ENCODE measurements at regions not wholly inside any gene's neighbourhood (a gene's known extent, or its start where the extent isn't known, plus 50 kb on each side); places are given as distances from the start of the nearest gene placed in this dataset.
"Not testable (repeated sequence)": the region's sequence is repeated elsewhere in the genome, so short reads cannot be mapped to it uniquely, and the experiment has no call there.

DNA sequence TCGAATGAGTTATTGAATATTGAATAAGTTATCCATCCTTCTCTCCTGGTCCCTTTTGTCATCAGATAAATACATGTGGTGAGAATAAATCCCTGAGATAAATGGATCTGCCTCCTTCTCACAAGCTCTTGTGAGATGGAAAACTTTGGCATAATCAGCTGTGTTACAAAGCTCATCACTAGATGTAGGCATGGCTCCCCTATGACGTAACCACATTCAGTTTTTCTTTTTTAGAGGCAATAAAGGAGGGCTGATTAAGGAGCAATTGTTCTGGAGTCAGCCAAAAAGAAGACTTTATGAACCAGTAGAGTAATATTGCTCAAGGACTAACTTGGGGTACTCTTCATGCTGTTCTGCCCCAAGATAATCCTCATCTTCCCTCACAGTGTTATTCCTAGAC is 90.5 kb upstream of the GATB start:
- no peaks in the 10 kb centered on the region for H3K36me3 ChIP-seq (ENCODE audit: insufficient read depth, low read length)
- H3K27ac ChIP-seq (ENCODE audit: low read depth, low read length) = no peak overlapping the region
- no peaks in the 10 kb centered on the region for H3K27me3 ChIP-seq (ENCODE audit: control insufficient read depth in 1 of 2, insufficient read depth in 2 of 2, low read length in 2 of 2)
- H3K4me3 ChIP-seq (ENCODE audit: low read depth in 1 of 2, low read length in 2 of 2) = no peak overlapping the region
- no peak overlapping the region for H3K9ac ChIP-seq (ENCODE audit: low read length)
- no peaks in the 10 kb centered on the region for H3K9me3 ChIP-seq (ENCODE audit: low read length)
- no peaks in the 10 kb centered on the region for H3K4me1 ChIP-seq (ENCODE audit: insufficient read depth, low read length)

DNA sequence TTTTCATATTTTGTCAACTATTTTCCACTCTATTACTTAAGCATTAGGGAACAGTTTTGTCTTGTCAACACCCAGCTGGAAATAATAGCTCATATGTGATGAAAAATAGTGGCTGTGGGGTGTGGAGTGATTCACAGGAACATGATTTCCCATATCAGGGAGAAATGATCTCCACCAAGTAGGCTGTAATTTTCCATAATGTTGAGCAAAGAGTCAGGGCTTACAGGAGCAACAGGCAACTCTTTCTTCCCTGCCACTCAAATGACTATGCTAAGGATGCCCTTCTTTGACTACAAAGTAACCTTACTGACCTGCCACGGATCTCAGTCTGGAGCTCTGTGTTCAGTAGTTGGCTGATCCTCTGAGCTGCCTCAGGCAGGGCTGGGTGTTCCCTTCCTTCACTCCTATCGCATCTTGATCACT is 90.0 kb upstream of the GATB start:
- no peaks in the 10 kb centered on the region for H3K9me3 ChIP-seq (ENCODE audit: low read length)
- no peak overlapping the region for H3K27ac ChIP-seq (ENCODE audit: low read depth, low read length)

DNA sequence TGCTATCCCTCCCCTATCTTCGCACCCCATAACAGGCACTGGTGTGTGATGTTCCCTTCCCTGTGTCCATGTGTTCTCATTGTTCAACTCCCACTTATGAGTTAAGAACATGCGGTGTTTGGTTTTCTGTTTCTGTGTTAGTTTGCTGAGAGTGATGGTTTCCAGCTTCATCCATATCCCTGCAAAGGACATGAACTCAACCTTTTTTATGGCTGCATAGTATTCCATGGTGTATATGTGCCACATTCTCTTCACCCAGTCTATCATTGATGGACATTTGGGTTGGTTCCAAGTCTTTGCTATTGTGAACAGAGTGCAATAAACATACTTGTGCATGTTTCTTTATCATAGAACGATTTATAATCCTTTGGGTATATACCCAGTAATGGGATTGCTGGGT is 84.7 kb upstream of the GATB start:
- not testable (repeated sequence) for H3K36me3 ChIP-seq (ENCODE audit: insufficient read depth, low read length); H3K9ac ChIP-seq (ENCODE audit: low read length); H3K4me1 ChIP-seq (ENCODE audit: insufficient read depth, low read length); H3K27me3 ChIP-seq (ENCODE audit: control insufficient read depth in 1 of 2, insufficient read depth in 2 of 2, low read length in 2 of 2); H3K9me3 ChIP-seq (ENCODE audit: low read length); H3K27ac ChIP-seq (ENCODE audit: low read depth, low read length); H3K4me3 ChIP-seq (ENCODE audit: low read depth in 1 of 2, low read length in 2 of 2)

More for the DNA sequence above, 90.0 kb upstream of the GATB start:
- H3K9ac ChIP-seq (ENCODE audit: low read length) = no peak overlapping the region
- no peaks in the 10 kb centered on the region for H3K36me3 ChIP-seq (ENCODE audit: insufficient read depth, low read length)
- H3K4me1 ChIP-seq (ENCODE audit: insufficient read depth, low read length) = no peaks in the 10 kb centered on the region
- H3K4me3 ChIP-seq (ENCODE audit: low read depth in 1 of 2, low read length in 2 of 2) = no peak overlapping the region
- H3K27me3 ChIP-seq (ENCODE audit: control insufficient read depth in 1 of 2, insufficient read depth in 2 of 2, low read length in 2 of 2) = no peaks in the 10 kb centered on the region

DNA sequence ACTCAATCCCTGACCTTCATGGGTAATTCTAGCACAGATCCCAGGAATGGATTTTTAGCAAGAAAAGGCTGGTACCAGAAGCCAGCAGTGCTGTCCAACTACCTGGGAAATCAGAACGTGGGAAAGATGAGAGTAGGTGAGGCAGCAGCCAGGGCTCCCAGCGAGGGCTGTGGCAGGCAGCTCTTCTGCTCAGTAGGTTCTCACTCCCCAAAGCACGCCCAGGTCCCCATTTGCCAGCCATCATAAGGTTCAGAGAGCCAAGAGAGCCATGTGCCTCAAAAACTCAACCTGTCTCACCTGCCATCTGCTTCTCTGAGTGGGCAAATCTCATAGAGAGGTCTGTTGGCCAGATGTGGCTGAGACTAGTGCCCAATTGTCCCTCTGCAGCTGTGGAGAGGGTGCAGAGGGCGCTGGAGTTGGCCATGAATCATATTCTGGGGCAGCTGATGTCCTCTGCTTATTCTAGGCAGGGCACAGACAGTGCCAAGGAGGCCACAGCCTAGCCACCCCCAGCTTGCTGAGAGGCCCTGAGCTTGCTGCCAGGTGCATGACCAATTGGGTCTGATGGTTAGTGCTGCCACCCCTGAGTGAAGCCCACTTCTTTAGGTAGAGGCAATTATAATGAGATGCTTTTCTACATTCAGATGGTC is 81.7 kb upstream of the GATB start:
- no peaks in the 10 kb centered on the region for H3K4me1 ChIP-seq (ENCODE audit: insufficient read depth, low read length)
- no peaks in the 10 kb centered on the region for H3K27me3 ChIP-seq (ENCODE audit: control insufficient read depth in 1 of 2, insufficient read depth in 2 of 2, low read length in 2 of 2)
- H3K4me3 ChIP-seq (ENCODE audit: low read depth in 1 of 2, low read length in 2 of 2) = no peak overlapping the region
- no peaks in the 10 kb centered on the region for H3K9me3 ChIP-seq (ENCODE audit: low read length)
- H3K27ac ChIP-seq (ENCODE audit: low read depth, low read length) = no peak overlapping the region
- no peak overlapping the region for H3K9ac ChIP-seq (ENCODE audit: low read length)
- H3K36me3 ChIP-seq (ENCODE audit: insufficient read depth, low read length) = no peaks in the 10 kb centered on the region

DNA sequence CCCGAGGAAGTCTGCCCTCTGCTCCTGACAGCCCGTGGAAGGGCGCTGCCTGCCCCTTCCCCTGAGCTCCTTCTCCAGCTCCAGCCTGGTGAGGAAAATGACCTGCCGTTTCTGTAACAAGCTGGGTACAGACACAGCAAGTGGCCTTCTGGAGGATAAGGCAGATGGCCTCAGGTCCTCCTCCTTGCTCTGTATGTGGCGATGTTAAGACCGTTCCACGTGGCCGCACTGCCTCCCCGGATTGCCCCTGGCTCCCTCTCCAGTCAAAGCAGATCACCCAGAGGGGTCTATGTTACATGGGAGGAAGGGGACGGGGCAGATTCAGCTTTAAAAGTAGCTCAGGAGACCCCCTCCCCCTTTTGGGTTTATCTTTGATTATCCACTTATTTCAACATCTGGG is 80.3 kb upstream of the GATB start:
- Histone ChIP-seq H3K4me3 (ENCODE audit: low read depth in 1 of 2, low read length in 2 of 2) (no peak overlapping the region), H3K9ac (ENCODE audit: low read length) (no peak overlapping the region), H3K27ac (ENCODE audit: low read depth, low read length) (no peak overlapping the region), H3K9me3 (ENCODE audit: low read length) (no peaks in the 10 kb centered on the region), H3K36me3 (ENCODE audit: insufficient read depth, low read length) (no peaks in the 10 kb centered on the region), H3K4me1 (ENCODE audit: insufficient read depth, low read length) (no peaks in the 10 kb centered on the region), H3K27me3 (ENCODE audit: control insufficient read depth in 1 of 2, insufficient read depth in 2 of 2, low read length in 2 of 2) (no peaks in the 10 kb centered on the region)

DNA sequence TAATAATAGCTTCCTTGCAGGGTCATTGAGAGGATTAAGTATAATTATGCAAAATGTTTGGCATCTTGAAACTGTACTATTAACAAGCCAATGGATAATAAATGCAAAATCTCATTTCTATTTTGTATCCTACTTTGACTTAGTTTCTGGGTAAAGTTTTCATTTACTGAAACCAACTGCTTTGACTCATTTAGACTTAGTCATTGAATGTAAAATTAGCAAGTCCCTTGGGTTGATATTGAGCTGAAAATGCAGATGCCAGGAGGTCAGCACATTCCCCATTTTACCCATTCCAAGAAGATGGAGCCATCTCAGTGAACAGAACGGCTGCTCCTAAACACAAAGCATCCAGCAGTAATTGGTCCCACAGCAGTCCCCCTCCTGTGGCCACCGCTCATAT is 74.7 kb upstream of the GATB start:
- Histone ChIP-seq H3K9ac (ENCODE audit: low read length) (no peak overlapping the region), H3K27ac (ENCODE audit: low read depth, low read length) (no peak overlapping the region), H3K9me3 (ENCODE audit: low read length) (no peaks in the 10 kb centered on the region), H3K4me3 (ENCODE audit: low read depth in 1 of 2, low read length in 2 of 2) (no peak overlapping the region), H3K4me1 (ENCODE audit: insufficient read depth, low read length) (no peaks in the 10 kb centered on the region), H3K27me3 (ENCODE audit: control insufficient read depth in 1 of 2, insufficient read depth in 2 of 2, low read length in 2 of 2) (no peaks in the 10 kb centered on the region), H3K36me3 (ENCODE audit: insufficient read depth, low read length) (no peaks in the 10 kb centered on the region)

DNA sequence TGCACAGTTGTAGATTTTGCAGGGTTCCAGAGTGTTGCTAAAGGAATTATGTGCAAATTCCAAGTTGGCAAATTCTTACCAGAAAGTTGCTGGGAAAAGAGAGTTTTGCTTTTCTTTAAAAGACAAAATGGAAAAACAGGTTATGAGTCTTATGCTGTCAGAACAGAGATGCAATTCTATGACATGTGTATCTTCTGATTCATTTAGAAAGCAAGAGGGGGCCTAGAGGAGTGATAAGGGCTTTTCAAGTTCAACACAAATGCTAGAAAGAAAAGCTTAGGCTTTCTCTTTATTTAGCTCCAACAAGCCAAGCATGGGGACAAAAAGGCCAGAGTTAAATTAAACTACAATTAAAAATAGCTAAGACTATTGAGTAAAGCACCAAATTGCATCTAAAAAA is 72.4 kb upstream of the GATB start:
- no peak overlapping the region for H3K27ac ChIP-seq (ENCODE audit: low read depth, low read length)
- H3K9ac ChIP-seq (ENCODE audit: low read length) = no peak overlapping the region
- no peak overlapping the region for H3K4me3 ChIP-seq (ENCODE audit: low read depth in 1 of 2, low read length in 2 of 2)
- H3K27me3 ChIP-seq (ENCODE audit: control insufficient read depth in 1 of 2, insufficient read depth in 2 of 2, low read length in 2 of 2) = no peaks in the 10 kb centered on the region
- H3K36me3 ChIP-seq (ENCODE audit: insufficient read depth, low read length) = no peaks in the 10 kb centered on the region
- H3K4me1 ChIP-seq (ENCODE audit: insufficient read depth, low read length) = no peaks in the 10 kb centered on the region
- H3K9me3 ChIP-seq (ENCODE audit: low read length) = no peaks in the 10 kb centered on the region

DNA sequence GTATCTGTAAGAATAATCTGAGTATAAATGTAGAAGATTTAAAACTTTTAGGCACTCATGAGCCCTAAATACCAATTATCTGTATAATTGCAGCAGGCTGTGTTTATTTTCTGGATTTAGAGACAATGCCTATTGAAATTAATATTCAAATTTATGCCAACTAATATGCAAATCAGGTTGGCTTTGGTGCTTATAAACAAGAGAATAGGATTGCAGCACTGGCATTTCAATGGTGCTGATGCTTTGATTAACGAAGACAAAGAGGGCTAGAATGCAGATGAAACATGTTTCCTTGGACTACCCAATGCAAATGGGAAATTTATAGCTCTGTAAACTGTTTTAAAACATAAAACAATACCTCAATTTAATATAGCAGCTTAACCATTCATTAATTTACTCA is 70.7 kb upstream of the GATB start:
- Histone ChIP-seq H3K9me3 (ENCODE audit: low read length) (no peaks in the 10 kb centered on the region), H3K4me1 (ENCODE audit: insufficient read depth, low read length) (no peaks in the 10 kb centered on the region), H3K4me3 (ENCODE audit: low read depth in 1 of 2, low read length in 2 of 2) (no peak overlapping the region)

DNA sequence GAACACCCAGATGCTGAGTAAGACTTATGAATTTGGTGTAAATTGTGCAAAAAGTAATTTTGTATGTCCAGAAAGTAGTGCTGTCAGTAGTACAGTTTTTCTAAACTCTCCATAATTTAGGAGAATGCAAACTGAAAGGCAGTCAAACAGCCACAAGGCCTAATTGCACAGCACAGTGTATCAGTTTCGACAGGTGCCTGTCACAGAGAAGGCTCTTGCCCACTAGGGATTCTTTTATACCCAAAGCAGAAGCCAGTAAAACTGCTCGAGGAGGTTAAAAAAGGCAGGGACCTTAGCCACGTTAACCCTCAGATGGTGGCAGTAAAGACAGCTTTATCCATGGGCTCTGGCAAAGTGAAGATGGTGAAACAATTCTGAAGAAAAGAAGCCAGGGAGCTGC is 69.4 kb upstream of the GATB start:
- Histone ChIP-seq H3K4me3 (ENCODE audit: low read depth in 1 of 2, low read length in 2 of 2) (no peak overlapping the region), H3K27ac (ENCODE audit: low read depth, low read length) (no peak overlapping the region), H3K9ac (ENCODE audit: low read length) (no peak overlapping the region), H3K36me3 (ENCODE audit: insufficient read depth, low read length) (no peaks in the 10 kb centered on the region), H3K27me3 (ENCODE audit: control insufficient read depth in 1 of 2, insufficient read depth in 2 of 2, low read length in 2 of 2) (no peaks in the 10 kb centered on the region), H3K4me1 (ENCODE audit: insufficient read depth, low read length) (no peaks in the 10 kb centered on the region), H3K9me3 (ENCODE audit: low read length) (no peaks in the 10 kb centered on the region)

More for the DNA sequence above, 70.7 kb upstream of the GATB start:
- no peaks in the 10 kb centered on the region for H3K36me3 ChIP-seq (ENCODE audit: insufficient read depth, low read length)
- H3K27me3 ChIP-seq (ENCODE audit: control insufficient read depth in 1 of 2, insufficient read depth in 2 of 2, low read length in 2 of 2) = no peaks in the 10 kb centered on the region
- no peak overlapping the region for H3K27ac ChIP-seq (ENCODE audit: low read depth, low read length)
- no peak overlapping the region for H3K9ac ChIP-seq (ENCODE audit: low read length)

DNA sequence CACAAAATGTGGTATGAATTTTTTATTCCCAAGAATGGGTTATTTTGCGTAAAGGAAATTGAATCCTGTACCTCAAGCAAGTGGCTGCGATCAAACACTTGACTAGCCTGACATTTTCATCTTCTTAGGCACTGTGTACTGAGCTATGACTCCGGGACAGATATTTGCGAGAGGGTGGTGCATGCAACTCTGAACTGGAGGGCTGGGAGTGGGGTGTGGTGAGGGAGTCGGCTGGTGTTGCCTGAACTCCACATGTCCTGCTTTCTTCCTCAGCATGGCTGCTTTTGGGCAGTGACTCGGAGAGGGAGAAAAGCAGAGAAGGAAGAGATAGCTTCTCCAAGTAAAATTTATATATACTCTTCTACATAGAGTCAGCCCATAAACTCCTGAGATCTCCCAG is 68.5 kb upstream of the GATB start:
- H3K9ac ChIP-seq (ENCODE audit: low read length) = no peak overlapping the region
- no peak overlapping the region for H3K27ac ChIP-seq (ENCODE audit: low read depth, low read length)
- H3K27me3 ChIP-seq (ENCODE audit: control insufficient read depth in 1 of 2, insufficient read depth in 2 of 2, low read length in 2 of 2) = no peaks in the 10 kb centered on the region
- H3K36me3 ChIP-seq (ENCODE audit: insufficient read depth, low read length) = no peaks in the 10 kb centered on the region
- no peaks in the 10 kb centered on the region for H3K4me1 ChIP-seq (ENCODE audit: insufficient read depth, low read length)
- H3K4me3 ChIP-seq (ENCODE audit: low read depth in 1 of 2, low read length in 2 of 2) = no peak overlapping the region
- H3K9me3 ChIP-seq (ENCODE audit: low read length) = no peaks in the 10 kb centered on the region

DNA sequence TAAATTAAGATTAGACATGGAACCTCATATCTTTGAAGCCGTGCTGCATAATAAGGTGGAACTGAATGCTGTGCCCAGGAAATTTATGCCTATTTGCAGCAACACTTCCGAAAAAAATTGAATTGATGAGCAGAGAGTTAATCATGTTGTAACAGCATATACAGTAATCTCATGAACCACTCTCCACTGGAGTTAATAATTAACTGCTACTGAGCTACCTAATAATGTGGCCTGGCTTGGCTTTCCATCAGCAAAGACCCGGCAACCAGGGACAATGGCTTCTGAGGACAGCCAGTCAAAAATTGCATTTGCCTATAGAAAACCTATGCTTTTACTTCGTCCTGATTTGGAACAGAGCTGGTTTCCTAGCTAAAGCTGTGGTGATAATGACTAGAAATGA is 63.8 kb upstream of the GATB start:
- Histone ChIP-seq H3K36me3 (ENCODE audit: insufficient read depth, low read length) (no peaks in the 10 kb centered on the region), H3K9me3 (ENCODE audit: low read length) (no peaks in the 10 kb centered on the region), H3K4me1 (ENCODE audit: insufficient read depth, low read length) (no peaks in the 10 kb centered on the region), H3K9ac (ENCODE audit: low read length) (no peak overlapping the region), H3K27ac (ENCODE audit: low read depth, low read length) (no peak overlapping the region), H3K4me3 (ENCODE audit: low read depth in 1 of 2, low read length in 2 of 2) (no peak overlapping the region), H3K27me3 (ENCODE audit: control insufficient read depth in 1 of 2, insufficient read depth in 2 of 2, low read length in 2 of 2) (no peaks in the 10 kb centered on the region)

DNA sequence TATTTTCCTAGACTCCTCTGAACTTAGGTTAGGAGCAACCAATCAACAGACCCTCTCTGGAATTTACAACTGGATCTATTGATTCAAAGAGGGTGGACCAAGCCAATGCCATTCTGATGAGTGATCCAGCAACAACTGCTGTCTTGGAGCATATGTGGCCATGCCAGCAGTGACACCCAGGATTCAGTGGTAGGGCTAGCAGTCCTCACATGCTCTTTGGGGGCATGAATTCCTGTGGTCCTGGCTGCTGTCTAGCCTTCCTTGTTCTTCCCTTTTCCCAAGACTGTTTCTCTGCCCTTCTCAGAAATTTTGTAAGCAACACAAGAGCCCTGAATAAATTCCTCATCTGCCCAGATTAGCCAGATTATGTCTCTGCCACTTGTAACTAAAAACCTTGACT is 61.5 kb upstream of the GATB start:
- no peaks in the 10 kb centered on the region for H3K9me3 ChIP-seq (ENCODE audit: low read length)
- H3K27ac ChIP-seq (ENCODE audit: low read depth, low read length) = no peak overlapping the region
- no peaks in the 10 kb centered on the region for H3K36me3 ChIP-seq (ENCODE audit: insufficient read depth, low read length)
- H3K9ac ChIP-seq (ENCODE audit: low read length) = no peak overlapping the region
- no peak overlapping the region for H3K4me3 ChIP-seq (ENCODE audit: low read depth in 1 of 2, low read length in 2 of 2)
- no peaks in the 10 kb centered on the region for H3K4me1 ChIP-seq (ENCODE audit: insufficient read depth, low read length)
- H3K27me3 ChIP-seq (ENCODE audit: control insufficient read depth in 1 of 2, insufficient read depth in 2 of 2, low read length in 2 of 2) = no peaks in the 10 kb centered on the region
